Heart left ventricle (tissue), 13 donors: ENCODE measurements at regions not wholly inside any gene's neighbourhood (a gene's known extent, or its start where the extent isn't known, plus 50 kb on each side); places are given as distances from the start of the nearest gene placed in this dataset.

ENCODE experiments used
- POLR2A ChIP-seq, 2 donors: fragments of 450-650 bp; IDR thresholded peaks; one replicate each; pipeline ENCODE4 v1.6.1; 2017; ENCODE audit warnings: antibody characterized with exemption in 2 of 2, mild to moderate bottlenecking in 2 of 2, moderate library complexity in 2 of 2
- TF ChIP-seq, protein P1 (sequence below), 12 donors: fragments of 200-600 bp; sonication (generic) in 4 of 12; IDR thresholded peaks; one replicate each; pipeline versions ENCODE4 v1.5.0 to v1.8.0; 2018 to 2022; ENCODE audit warnings: antibody characterized with exemption in 12 of 12, mild to moderate bottlenecking in 5 of 12
- donor health status: ischemic (EF 13 %, LVEDD 7.1; RV severe dilation, severe dysfunction).
- donor health status: DM: no; HTN: yes; CAD: no.
- donor health status: DM: no; HTN: no; CAD: no.
- donor health status: ischemic (EF 25% LVEDD 6.9; RV normal size, moderate dysfunction).
- donor health status: ischemic (EF 25% LVEDD 5.7; RV mildly dilated, moderate dysfunction).
- donor health status: ischemic (EF 35%, LVEDD 5.7; RV mildly dilated, moderate dysfunction).
- donor health status: nonischemic (EF 11% LVEDD 7.7; RV severe dilation, severe dysfunction).
- donor health status: DM: yes; HTN: yes; CAD: no.
- donor health status: PGD.
- donor health status: ischemic (EF 29% LVEDD 5.4; RV normal size, mild dysfunction).
- donor health status: nonischemic (EF 23%, LVEDD 6.1; RV moderate dilation, normal function).

DNA sequence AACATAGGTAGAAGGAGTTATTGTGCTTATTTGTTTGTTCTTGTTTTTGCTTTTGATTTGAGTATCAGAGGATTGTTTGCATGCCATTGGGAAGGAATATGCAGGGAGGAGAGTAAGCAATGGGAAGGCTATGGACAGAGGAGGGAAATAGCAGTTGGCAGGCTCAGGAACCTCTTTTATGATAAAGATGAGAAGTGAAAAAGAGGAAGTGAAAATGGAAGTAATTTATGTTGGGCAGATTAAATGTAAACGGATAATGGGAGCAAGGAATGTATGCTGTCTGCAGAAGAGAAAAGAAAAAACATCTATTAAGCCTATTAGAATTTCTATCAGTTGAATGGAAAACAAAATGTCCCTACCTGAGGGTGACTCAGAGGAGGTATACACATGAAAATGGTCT lies 90.1 kb upstream of the NPSR1 start:
- TF ChIP-seq, protein P1, sequence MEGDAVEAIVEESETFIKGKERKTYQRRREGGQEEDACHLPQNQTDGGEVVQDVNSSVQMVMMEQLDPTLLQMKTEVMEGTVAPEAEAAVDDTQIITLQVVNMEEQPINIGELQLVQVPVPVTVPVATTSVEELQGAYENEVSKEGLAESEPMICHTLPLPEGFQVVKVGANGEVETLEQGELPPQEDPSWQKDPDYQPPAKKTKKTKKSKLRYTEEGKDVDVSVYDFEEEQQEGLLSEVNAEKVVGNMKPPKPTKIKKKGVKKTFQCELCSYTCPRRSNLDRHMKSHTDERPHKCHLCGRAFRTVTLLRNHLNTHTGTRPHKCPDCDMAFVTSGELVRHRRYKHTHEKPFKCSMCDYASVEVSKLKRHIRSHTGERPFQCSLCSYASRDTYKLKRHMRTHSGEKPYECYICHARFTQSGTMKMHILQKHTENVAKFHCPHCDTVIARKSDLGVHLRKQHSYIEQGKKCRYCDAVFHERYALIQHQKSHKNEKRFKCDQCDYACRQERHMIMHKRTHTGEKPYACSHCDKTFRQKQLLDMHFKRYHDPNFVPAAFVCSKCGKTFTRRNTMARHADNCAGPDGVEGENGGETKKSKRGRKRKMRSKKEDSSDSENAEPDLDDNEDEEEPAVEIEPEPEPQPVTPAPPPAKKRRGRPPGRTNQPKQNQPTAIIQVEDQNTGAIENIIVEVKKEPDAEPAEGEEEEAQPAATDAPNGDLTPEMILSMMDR (IDR thresholded peaks at IDR 0.05), result no peak
- no peak for TF ChIP-seq POLR2A (IDR thresholded peaks at IDR 0.05)
